Mucosa of descending colon (tissue), 3 donors: ENCODE measurements at regions not wholly inside any gene's neighbourhood (a gene's known extent, or its start where the extent isn't known, plus 50 kb on each side); places are given as distances from the start of the nearest gene placed in this dataset.

Source experiments
- ATAC-seq: fragments of 200-7000 bp; cut with Tn5 transposase; one replicate; pipeline ENCODE4 v1.9.1; 2020; ENCODE audit warnings: mild to moderate bottlenecking, moderate library complexity
- DNase-seq, 3 donors: peaks; one replicate each; pipeline ENCODE4 v3.0.0-alpha.2; 2020
- H3K36me3 ChIP-seq: fragments of 200-600 bp; one replicate; pipeline ENCODE4 v1.8.0; 2021; ENCODE audit warnings: low read depth, mild to moderate bottlenecking
- H3K4me1 ChIP-seq: fragments of 200-600 bp; one replicate; pipeline ENCODE4 v1.8.0; 2021; ENCODE audit warnings: low read depth, mild to moderate bottlenecking
- H3K4me3 ChIP-seq: fragments of 200-600 bp; one replicate; pipeline ENCODE4 v1.8.0; 2021; ENCODE audit warnings: mild to moderate bottlenecking
- H3K9me3 ChIP-seq: fragments of 200-600 bp; one replicate; pipeline ENCODE4 v1.8.0; 2021; ENCODE audit warnings: mild to moderate bottlenecking
- intact Hi-C, 2 donors: fragments of 100-400 bp; cut with DNase I in 1 of 2; cut with micrococcal nuclease in 1 of 2; formaldehyde crosslinking; loops; one replicate each; pipeline versions ENCODE4 v1.11.0 to v1.11.1; 2022; cut with DNase I, micrococcal nuclease
- TF ChIP-seq, protein P1 (sequence below): fragments of 200-600 bp; IDR thresholded peaks from one replicate; pipeline ENCODE4 v1.8.0; 2022; ENCODE audit warnings: antibody characterized with exemption, mild to moderate bottlenecking
- donor health status: DM: no; HTN: no; CAD: no; lungs with moderate emphysema.
- donor health status: DM: no; HTN: no; CAD: no.
- donor health status: DM: no; HTN: yes; CAD: no.

DNA sequence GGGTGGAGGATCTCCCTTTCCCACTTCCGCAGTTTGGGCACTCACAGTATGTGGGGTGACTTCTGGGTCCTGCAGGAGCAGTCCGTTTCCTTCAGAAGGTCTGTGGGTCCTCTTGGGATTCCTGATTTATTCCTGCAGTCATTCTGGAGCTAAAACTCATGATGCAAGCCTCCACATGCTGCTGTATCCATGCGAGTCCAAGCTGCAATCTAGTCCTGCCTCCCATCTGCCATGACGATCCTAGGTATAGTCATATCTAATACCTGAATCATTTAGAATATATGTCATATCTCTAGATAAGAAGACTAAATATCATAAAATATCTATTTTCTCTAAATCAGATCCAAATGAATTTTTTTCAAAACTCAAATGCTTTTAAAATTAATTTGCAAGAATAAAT lies 103.4 kb upstream of the AHI1 start:
- intact Hi-C loops: no loop called here
- Histone ChIP-seq H3K4me1 (no peaks in the 10 kb centered on the region), H3K4me3 (no peak overlapping the region), H3K36me3 (no peaks in the 10 kb centered on the region), H3K9me3 (no peaks in the 10 kb centered on the region)
- TF ChIP-seq, protein P1, sequence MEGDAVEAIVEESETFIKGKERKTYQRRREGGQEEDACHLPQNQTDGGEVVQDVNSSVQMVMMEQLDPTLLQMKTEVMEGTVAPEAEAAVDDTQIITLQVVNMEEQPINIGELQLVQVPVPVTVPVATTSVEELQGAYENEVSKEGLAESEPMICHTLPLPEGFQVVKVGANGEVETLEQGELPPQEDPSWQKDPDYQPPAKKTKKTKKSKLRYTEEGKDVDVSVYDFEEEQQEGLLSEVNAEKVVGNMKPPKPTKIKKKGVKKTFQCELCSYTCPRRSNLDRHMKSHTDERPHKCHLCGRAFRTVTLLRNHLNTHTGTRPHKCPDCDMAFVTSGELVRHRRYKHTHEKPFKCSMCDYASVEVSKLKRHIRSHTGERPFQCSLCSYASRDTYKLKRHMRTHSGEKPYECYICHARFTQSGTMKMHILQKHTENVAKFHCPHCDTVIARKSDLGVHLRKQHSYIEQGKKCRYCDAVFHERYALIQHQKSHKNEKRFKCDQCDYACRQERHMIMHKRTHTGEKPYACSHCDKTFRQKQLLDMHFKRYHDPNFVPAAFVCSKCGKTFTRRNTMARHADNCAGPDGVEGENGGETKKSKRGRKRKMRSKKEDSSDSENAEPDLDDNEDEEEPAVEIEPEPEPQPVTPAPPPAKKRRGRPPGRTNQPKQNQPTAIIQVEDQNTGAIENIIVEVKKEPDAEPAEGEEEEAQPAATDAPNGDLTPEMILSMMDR: no peak
- ATAC-seq (no peak), DNase-seq (no peak)

DNA sequence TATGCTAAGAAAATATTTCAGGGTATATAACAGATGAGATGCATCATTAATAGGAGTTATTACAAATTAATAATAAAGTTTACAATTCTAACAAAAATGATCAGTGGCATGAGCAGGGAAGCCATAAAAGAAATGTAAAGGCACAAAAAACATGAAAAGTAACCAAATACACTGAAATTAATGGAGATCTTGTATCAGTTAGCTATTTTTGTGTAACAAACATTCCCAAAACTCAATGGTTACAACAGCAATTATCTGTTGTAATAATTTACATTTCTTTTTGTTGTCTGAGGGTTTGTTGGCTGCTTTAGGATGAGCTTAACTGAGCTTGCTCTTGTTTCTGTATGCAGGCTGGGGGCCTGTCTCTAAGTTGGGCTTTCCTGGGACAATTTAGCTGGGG lies 104.3 kb upstream of the AHI1 start:
- TF ChIP-seq, protein P1: no peak
- Histone ChIP-seq H3K9me3 (no peaks in the 10 kb centered on the region), H3K4me3 (no peak overlapping the region), H3K4me1 (no peaks in the 10 kb centered on the region), H3K36me3 (no peaks in the 10 kb centered on the region)
- intact Hi-C loops: no loop called here
- ATAC-seq (no peak), DNase-seq (no peak)

DNA sequence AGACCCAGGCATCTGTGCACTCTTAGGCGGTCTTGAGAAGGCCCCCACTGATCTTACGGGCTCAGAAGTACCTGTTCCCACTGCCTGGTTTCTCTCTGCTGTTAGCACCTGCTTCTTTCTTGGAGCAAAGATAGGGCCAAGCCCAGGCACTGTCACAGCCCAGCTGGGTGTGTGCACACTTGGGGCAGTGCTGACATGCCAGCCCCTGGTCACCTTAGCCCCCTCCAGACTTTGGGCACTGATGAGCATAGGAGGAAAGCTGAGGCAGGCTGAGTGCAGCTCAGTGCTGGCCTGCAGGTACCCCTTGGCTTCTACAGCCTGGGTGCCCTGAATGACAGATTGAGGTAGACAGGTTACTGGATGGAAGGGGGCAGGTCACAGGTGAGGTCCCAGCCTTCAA lies 105.7 kb upstream of the AHI1 start:
- ATAC-seq (no peak), DNase-seq (no peak)
- TF ChIP-seq, protein P1: no peak

DNA sequence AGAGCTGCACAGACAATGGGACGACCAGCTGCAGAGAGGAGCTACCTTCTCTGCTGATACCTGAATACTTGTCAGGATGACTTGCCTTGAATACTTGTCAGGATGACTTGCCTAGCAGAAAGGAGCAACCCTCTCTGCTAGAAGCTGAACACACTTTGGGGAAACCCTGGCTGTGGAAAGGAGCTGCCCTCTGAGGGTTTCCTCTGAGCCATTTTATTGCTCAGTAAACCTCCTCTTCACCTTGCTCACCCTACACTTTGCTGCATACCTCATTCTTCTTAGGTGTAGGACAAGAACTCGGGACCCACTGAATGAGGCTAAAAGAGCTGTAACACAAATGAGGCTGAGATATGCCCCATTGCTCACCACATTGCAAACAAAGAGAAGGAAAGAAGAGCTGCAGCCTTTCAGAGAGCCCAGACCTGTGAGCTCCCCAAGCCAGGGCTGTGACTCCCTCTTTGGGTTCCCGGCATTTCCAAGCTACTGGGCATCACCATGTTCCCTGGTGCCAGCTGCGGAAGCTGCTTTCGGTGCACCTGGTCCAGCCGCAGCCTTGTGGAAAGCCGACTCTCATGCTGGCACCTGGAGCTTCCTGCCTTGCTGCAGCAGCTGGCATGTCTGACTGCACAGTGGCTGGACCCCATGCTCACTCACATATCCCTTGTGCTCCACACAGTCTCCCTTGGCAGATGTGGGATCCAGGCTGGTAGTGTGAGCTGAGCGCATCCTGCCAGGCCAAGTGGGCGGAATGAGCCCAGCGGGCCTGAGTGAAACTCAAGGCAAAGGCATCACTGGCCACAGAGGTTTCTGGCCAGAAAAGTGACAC lies 106.7 kb upstream of the AHI1 start:
- Histone ChIP-seq H3K36me3 (no peaks in the 10 kb centered on the region), H3K4me3 (no peak overlapping the region), H3K9me3 (no peaks in the 10 kb centered on the region), H3K4me1 (no peaks in the 10 kb centered on the region)
- DNase-seq (no peak), ATAC-seq (no peak)
- TF ChIP-seq, protein P1: no peak
- intact Hi-C loops: no loop called here

More for the DNA sequence above, 105.7 kb upstream of the AHI1 start:
- Histone ChIP-seq H3K36me3 (no peaks in the 10 kb centered on the region), H3K4me1 (no peaks in the 10 kb centered on the region), H3K9me3 (no peaks in the 10 kb centered on the region), H3K4me3 (no peak overlapping the region)
- intact Hi-C loops: no loop called here

DNA sequence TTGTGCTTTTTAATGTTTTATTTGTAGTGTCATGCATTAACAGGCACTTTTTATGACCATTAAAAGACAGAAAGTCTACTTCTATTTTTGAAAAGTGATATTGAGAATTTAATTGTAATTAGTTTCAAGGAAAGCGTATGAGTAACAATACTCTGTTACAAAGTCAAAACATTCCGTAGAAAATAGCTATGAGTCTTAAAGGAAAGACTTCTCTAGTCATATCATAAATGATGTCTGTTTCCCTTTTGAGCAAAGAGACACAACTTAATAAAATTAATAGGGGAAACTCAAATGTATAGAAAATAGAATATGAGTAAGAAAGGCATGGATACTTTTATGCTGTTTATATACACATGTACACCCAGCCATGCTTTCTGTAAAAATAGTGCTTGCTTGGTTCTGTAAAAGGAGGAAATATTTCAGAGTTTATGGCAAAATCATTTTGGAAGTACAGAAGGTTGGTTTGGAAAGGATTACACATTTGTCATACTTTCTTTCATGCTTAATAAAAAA lies 107.8 kb upstream of the AHI1 start:
- DNase-seq (no peak), ATAC-seq (no peak)
- Histone ChIP-seq H3K36me3 (no peaks in the 10 kb centered on the region), H3K9me3 (no peaks in the 10 kb centered on the region), H3K4me1 (no peaks in the 10 kb centered on the region), H3K4me3 (no peak overlapping the region)
- intact Hi-C loops: no loop called here
- TF ChIP-seq, protein P1: no peak
